A673 (cell line): ENCODE measurements at regions not wholly inside any gene's neighbourhood (a gene's known extent, or its start where the extent isn't known, plus 50 kb on each side); places are given as distances from the start of the nearest gene placed in this dataset.

Experiments used
- BruUV-seq: library from RNA; stranded (reverse); fragments of 400-500 nt; replicated peaks from 2 replicates; lab custom pipeline; 2021; lab: Mats Ljungman, UMichigan
- CTCF ChIA-PET: fragments of 300-600 bp; sonication (Branson Sonifier 250); formaldehyde crosslinking; loops from one replicate; lab custom pipeline; 2022; ENCODE audit warnings: antibody characterized with exemption; lab: Charles Lee
- POLR2A ChIA-PET: fragments of 300-600 bp; sonication (Branson Sonifier 250); formaldehyde crosslinking; loops from one replicate; lab custom pipeline; 2022; ENCODE audit warnings: antibody characterized with exemption; ENCODE audit not compliant: low non-redundant PET; lab: Charles Lee
- DNase-seq: peaks from one replicate; pipeline ENCODE4 v3.0.0-alpha.2; 2015; ENCODE audit warnings: low spot score
- H3K27ac ChIP-seq: fragments of 200-600 bp; sonication (generic); 2 replicates; pipeline ENCODE4 v1.5.1; 2016; ENCODE audit warnings: mixed run types, low read depth, mild to moderate bottlenecking, mixed read lengths, antibody characterized with exemption, low read length; ENCODE audit not compliant: poor library complexity, severe bottlenecking
- H3K27me3 ChIP-seq: fragments of 200-600 bp; sonication (generic); replicated peaks from 2 replicates; pipeline ENCODE4 v1.6.1; 2017; ENCODE audit warnings: mixed run types, low read depth, mild to moderate bottlenecking, mixed read lengths, antibody characterized with exemption, low read length; ENCODE audit not compliant: insufficient read depth, poor library complexity
- H3K36me3 ChIP-seq: fragments of 200-600 bp; sonication (generic); 2 replicates; pipeline ENCODE4 v1.6.1; 2016; ENCODE audit warnings: mixed run types, mild to moderate bottlenecking, mixed read lengths, antibody characterized with exemption, low read length; ENCODE audit not compliant: insufficient read depth, poor library complexity, severe bottlenecking
- H3K4me1 ChIP-seq: fragments of 200-600 bp; sonication (generic); 2 replicates; pipeline ENCODE4 v1.6.1; 2017; ENCODE audit warnings: mixed run types, mild to moderate bottlenecking, mixed read lengths, antibody characterized with exemption, low read length; ENCODE audit not compliant: insufficient read depth, poor library complexity, severe bottlenecking
- H3K4me3 ChIP-seq: fragments of 200-600 bp; sonication (generic); 2 replicates; pipeline ENCODE4 v1.5.1; 2016; ENCODE audit warnings: low read depth, mixed run types, mild to moderate bottlenecking, mixed read lengths, low read length; ENCODE audit not compliant: poor library complexity, severe bottlenecking
- H3K9me3 ChIP-seq: fragments of 200-600 bp; sonication (generic); 2 replicates; pipeline ENCODE4 v1.6.1; 2016; ENCODE audit warnings: mixed run types, low read depth, mild to moderate bottlenecking, mixed read lengths, antibody characterized with exemption, low read length; ENCODE audit not compliant: poor library complexity, severe bottlenecking
- CTCF ChIP-seq: fragments of 300-800, 200-600 bp; sonication (generic); conservative IDR thresholded peaks from 2 replicates; pipeline ENCODE4 v1.5.1; 2017; ENCODE audit warnings: low read depth, mild to moderate bottlenecking, antibody characterized with exemption, low read length, moderate library complexity, mixed read lengths
- EZH2 ChIP-seq: fragments of 200-600 bp; sonication (generic); IDR thresholded peaks from 2 replicates; pipeline ENCODE4 v1.6.1; 2017; ENCODE audit warnings: borderline replicate concordance, low read depth, mild to moderate bottlenecking, mixed read lengths, antibody characterized with exemption, low read length; ENCODE audit not compliant: poor library complexity, severe bottlenecking
- intact Hi-C: fragments of 100-400 bp; cut with micrococcal nuclease; formaldehyde crosslinking; loops from one replicate; pipeline ENCODE4 v1.10.0; 2022; ENCODE audit not compliant: unreplicated experiment

- POLR2A ChIA-PET: no interaction called here
- Histone ChIP-seq H3K9me3 (no peaks in the 10 kb centered on the region), H3K36me3 (no peaks in the 10 kb centered on the region), H3K4me1 (no peaks in the 10 kb centered on the region), H3K27ac (no peak overlapping the region), H3K4me3 (no peak overlapping the region), H3K27me3 (no peaks in the 10 kb centered on the region)
- BruUV-seq: no TSS peak
- no peak for DNase-seq
- intact Hi-C loops: no loop called here
- CTCF ChIA-PET: no interaction called here
- no peak for TF ChIP-seq EZH2
- no peak for TF ChIP-seq CTCF
These were observed 990.1 kb downstream of the TMTC2 start for GRCh38 chr12:83676781-83677295.

- DNase-seq: no peak
- no peaks in the 10 kb centered on the region for H3K27me3 ChIP-seq
- H3K4me3 ChIP-seq: no peak overlapping the region
- BruUV-seq: no TSS peak
- POLR2A ChIA-PET: no interaction called here
- H3K36me3 ChIP-seq: no peaks in the 10 kb centered on the region
- H3K4me1 ChIP-seq: no peaks in the 10 kb centered on the region
- intact Hi-C loops: no loop called here
- TF ChIP-seq EZH2: no peak
- no peak for TF ChIP-seq CTCF
- no peak overlapping the region for H3K27ac ChIP-seq
- H3K9me3 ChIP-seq: no peaks in the 10 kb centered on the region
- CTCF ChIA-PET: no interaction called here
These were observed 980.0 kb downstream of the TMTC2 start for GRCh38 chr12:83666690-83667089.

- POLR2A ChIA-PET: no interaction called here
- no peaks in the 10 kb centered on the region for H3K36me3 ChIP-seq
- no peaks in the 10 kb centered on the region for H3K27me3 ChIP-seq
- intact Hi-C loops: no loop called here
- BruUV-seq: no TSS peak
- H3K9me3 ChIP-seq: no peaks in the 10 kb centered on the region
- no peak for DNase-seq
- no peak overlapping the region for H3K4me3 ChIP-seq
- CTCF ChIA-PET: no interaction called here
- no peaks in the 10 kb centered on the region for H3K4me1 ChIP-seq
- TF ChIP-seq EZH2: no peak
- no peak for TF ChIP-seq CTCF
- H3K27ac ChIP-seq: no peak overlapping the region
These were observed 979.0 kb downstream of the TMTC2 start for GRCh38 chr12:83665634-83666218.
